ENCODE measurements at regions not wholly inside any gene's neighbourhood (a gene's known extent, or its start where the extent isn't known, plus 50 kb on each side); places are given as distances from the start of the nearest gene placed in this dataset.
"Not testable (repeated sequence)": the region's sequence is repeated elsewhere in the genome, so short reads cannot be mapped to it uniquely, and the experiment has no call there.

- DNase-seq; intact Hi-C loops (cut with micrococcal nuclease): not testable (repeated sequence)
These were observed 52.4 kb upstream of the KCNK12 start for GRCh38 chr2:47623140-47623539.

GRCh38 chr2:47620770-47621437 is 50.1 kb upstream of the KCNK12 start:
- Histone ChIP-seq H3K4me2 (ENCODE audit: low read length) (no peak overlapping the region), H4K20me1 (ENCODE audit: low read length) (no peaks in the 10 kb centered on the region), H3K9me2 (replicated peaks; ENCODE audit: low read length) (no peaks in the 10 kb centered on the region), H3K4me3 (ENCODE audit: low read length) (no peak overlapping the region), H3K36me3 (ENCODE audit: low read depth, low read length) (no peaks in the 10 kb centered on the region), H2AFZ (ENCODE audit: low read length) (no peak overlapping the region), H3K27me3 (ENCODE audit: low read length) (peaks cover 25% of the 10 kb centered on the region; the same call in 1 of the 2 replicates), H3K9ac (ENCODE audit: low read length) (no peak overlapping the region), H3K9me3 (ENCODE audit: low read length) (no peaks in the 10 kb centered on the region), H3K4me1 (ENCODE audit: insufficient read depth, low read length) (no peaks in the 10 kb centered on the region), H3F3A (ENCODE audit: low read length, unreplicated experiment) (no peaks in the 10 kb centered on the region), H3K79me2 (ENCODE audit: low read length) (no peaks in the 10 kb centered on the region), H3K27ac (ENCODE audit: low read length) (no peak overlapping the region)
- BruUV-seq (replicated peaks) = no TSS peak
- ATAC-seq = no peak
- intact Hi-C loops (cut with micrococcal nuclease) = no loop called here
- ChIA-PET CTCF (no interaction called here), POLR2A (ENCODE audit: unreplicated experiment) (interaction anchor here (0.5 kb wide), 1 partner anchor 125 kb away, joined by 5 read pairs; no protein-coding TSS in a partner anchor)
- TF ChIP-seq EZH2phosphoT487 (IDR thresholded peaks at IDR 0.05; ENCODE audit: borderline replicate concordance, low read length) = no peak
- no peak for TF ChIP-seq CTCF (conservative IDR thresholded peaks at IDR 0.05; ENCODE audit: low read depth, low read length)
- no peak for TF ChIP-seq EZH2 (IDR thresholded peaks at IDR 0.05; ENCODE audit: low read length, unreplicated experiment)
- DNase-seq = no peak

More at GRCh38 chr2:47623140-47623539, 52.4 kb upstream of the KCNK12 start:
- H3K9me3 ChIP-seq (ENCODE audit: low read length); CTCF ChIA-PET; H3F3A ChIP-seq (ENCODE audit: low read length, unreplicated experiment); H2AFZ ChIP-seq (ENCODE audit: low read length); H3K4me3 ChIP-seq (ENCODE audit: low read length); H3K79me2 ChIP-seq (ENCODE audit: low read length); H3K9ac ChIP-seq (ENCODE audit: low read length); H3K36me3 ChIP-seq (ENCODE audit: low read depth, low read length); ATAC-seq; H4K20me1 ChIP-seq (ENCODE audit: low read length); H3K9me2 ChIP-seq (replicated peaks; ENCODE audit: low read length); BruUV-seq (replicated peaks); H3K27ac ChIP-seq (ENCODE audit: low read length); H3K4me1 ChIP-seq (ENCODE audit: insufficient read depth, low read length); H3K4me2 ChIP-seq (ENCODE audit: low read length); POLR2A ChIA-PET (ENCODE audit: unreplicated experiment): not testable (repeated sequence)
- H3K27me3 ChIP-seq (ENCODE audit: low read length) = 0 out of 2 replicates have a peak, but pooled peaks cover 12% of the 10 kb centered on the region

All from PC-3 (cell line).